ENCODE measurements at regions not wholly inside any gene's neighbourhood (a gene's known extent, or its start where the extent isn't known, plus 50 kb on each side); places are given as distances from the start of the nearest gene placed in this dataset.

DNA sequence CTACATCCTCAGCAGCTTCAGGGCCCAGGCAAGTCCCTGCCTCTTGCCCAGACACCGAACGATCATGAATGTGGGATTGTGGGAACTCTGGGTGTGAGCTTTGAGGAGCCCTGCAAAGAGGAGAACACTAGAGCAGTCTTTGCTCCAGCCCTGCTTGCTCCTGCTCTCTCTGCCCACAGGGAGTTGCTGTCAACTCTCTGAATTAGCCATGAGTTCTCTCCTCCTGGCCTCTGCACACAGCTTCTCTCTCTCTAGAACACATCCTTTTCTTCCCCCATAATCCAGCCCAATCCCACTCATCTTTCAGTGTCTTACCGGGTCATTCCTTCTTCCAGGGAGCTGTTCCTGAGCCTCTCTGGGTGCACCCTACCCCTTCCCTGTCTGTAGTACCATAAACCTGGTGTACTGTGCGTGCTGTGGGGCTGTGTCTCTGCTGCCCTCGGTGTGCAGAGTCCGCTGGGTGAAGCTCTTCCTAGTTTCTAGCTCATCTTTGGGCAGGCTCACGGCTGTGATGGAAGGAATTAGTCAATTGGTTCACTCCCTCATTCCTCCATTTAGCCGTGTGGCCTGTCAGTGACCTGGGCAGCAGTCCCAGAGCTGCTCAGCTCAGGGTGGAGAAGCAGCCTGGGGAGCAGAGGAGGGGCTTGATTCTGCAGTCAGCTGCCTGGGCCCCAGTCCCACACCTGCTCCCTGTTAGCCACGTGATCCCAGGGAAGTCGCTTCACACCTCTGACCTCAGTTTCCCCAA is 132.9 kb upstream of the HDAC4 start:
- TF ChIP-seq, protein P1, sequence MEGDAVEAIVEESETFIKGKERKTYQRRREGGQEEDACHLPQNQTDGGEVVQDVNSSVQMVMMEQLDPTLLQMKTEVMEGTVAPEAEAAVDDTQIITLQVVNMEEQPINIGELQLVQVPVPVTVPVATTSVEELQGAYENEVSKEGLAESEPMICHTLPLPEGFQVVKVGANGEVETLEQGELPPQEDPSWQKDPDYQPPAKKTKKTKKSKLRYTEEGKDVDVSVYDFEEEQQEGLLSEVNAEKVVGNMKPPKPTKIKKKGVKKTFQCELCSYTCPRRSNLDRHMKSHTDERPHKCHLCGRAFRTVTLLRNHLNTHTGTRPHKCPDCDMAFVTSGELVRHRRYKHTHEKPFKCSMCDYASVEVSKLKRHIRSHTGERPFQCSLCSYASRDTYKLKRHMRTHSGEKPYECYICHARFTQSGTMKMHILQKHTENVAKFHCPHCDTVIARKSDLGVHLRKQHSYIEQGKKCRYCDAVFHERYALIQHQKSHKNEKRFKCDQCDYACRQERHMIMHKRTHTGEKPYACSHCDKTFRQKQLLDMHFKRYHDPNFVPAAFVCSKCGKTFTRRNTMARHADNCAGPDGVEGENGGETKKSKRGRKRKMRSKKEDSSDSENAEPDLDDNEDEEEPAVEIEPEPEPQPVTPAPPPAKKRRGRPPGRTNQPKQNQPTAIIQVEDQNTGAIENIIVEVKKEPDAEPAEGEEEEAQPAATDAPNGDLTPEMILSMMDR (IDR thresholded peaks at IDR 0.05): no peak
- no peak for TF ChIP-seq EP300 (IDR thresholded peaks at IDR 0.05; ENCODE audit: low read depth)
